GM18517 (cell line): ENCODE measurements at regions not wholly inside any gene's neighbourhood (a gene's known extent, or its start where the extent isn't known, plus 50 kb on each side); places are given as distances from the start of the nearest gene placed in this dataset.

Experiments
- ATAC-seq: cut with Tn5 transposase; IDR thresholded peaks from one replicate; pipeline ENCODE4 v1.9.1; 2021; ENCODE audit warnings: mild to moderate bottlenecking, moderate library complexity; ENCODE audit not compliant: unreplicated experiment

GRCh38 chr5:67490543-67491321 lies 294.1 kb upstream of the CD180 start:
- ATAC-seq: no peak

- ATAC-seq: no peak
Measured at GRCh38 chr5:67488885-67489284, 292.3 kb upstream of the CD180 start.

GRCh38 chr5:67487862-67488261 lies 291.3 kb upstream of the CD180 start:
- ATAC-seq: no peak

- ATAC-seq: no peak
Measured at GRCh38 chr5:67483453-67484030, 286.9 kb upstream of the CD180 start.

GRCh38 chr5:67481362-67481761 lies 284.8 kb upstream of the CD180 start:
- ATAC-seq: no peak

GRCh38 chr5:67478337-67478736 lies 281.7 kb upstream of the CD180 start:
- no peak for ATAC-seq

GRCh38 chr5:67476995-67477394 lies 280.4 kb upstream of the CD180 start:
- ATAC-seq: no peak

- ATAC-seq: no peak
Measured at GRCh38 chr5:67476531-67476930, 279.9 kb upstream of the CD180 start.

- ATAC-seq: no peak
Measured at GRCh38 chr5:67475489-67475888, 278.9 kb upstream of the CD180 start.

- ATAC-seq: no peak
Measured at GRCh38 chr5:67474597-67475238, 278.1 kb upstream of the CD180 start.

- no peak for ATAC-seq
Measured at GRCh38 chr5:67467110-67467509, 270.5 kb upstream of the CD180 start.

- no peak for ATAC-seq
Measured at GRCh38 chr5:67465537-67466207, 269.1 kb upstream of the CD180 start.

- no peak for ATAC-seq
Measured at GRCh38 chr5:67462147-67462546, 265.5 kb upstream of the CD180 start.

- no peak for ATAC-seq
Measured at GRCh38 chr5:67459253-67459652, 262.7 kb upstream of the CD180 start.

- no peak for ATAC-seq
Measured at GRCh38 chr5:67455970-67456369, 259.4 kb upstream of the CD180 start.

- no peak for ATAC-seq
Measured at GRCh38 chr5:67454957-67455561, 258.5 kb upstream of the CD180 start.

- no peak for ATAC-seq
Measured at GRCh38 chr5:67453111-67453905, 256.7 kb upstream of the CD180 start.

GRCh38 chr5:67451640-67452279 lies 255.2 kb upstream of the CD180 start:
- ATAC-seq: no peak

- no peak for ATAC-seq
Measured at GRCh38 chr5:67447732-67448131, 251.1 kb upstream of the CD180 start.
